Putamen (tissue), 1 donor: ENCODE measurements at regions not wholly inside any gene's neighbourhood (a gene's known extent, or its start where the extent isn't known, plus 50 kb on each side); places are given as distances from the start of the nearest gene placed in this dataset.

Experiments used
- DNase-seq: peaks from one replicate; pipeline ENCODE4 v3.0.0-alpha.2; 2016; ENCODE audit warnings: low spot score

- no peak for DNase-seq
Observed at GRCh38 chr2:122875091-122875865, 1119.8 kb downstream of the TSN start.

- DNase-seq, result no peak
Observed at GRCh38 chr2:122883849-122884248, 1128.4 kb downstream of the TSN start.

GRCh38 chr2:122884889-122885288 is 1129.4 kb downstream of the TSN start:
- DNase-seq, result no peak

GRCh38 chr2:122885436-122885835 is 1130.0 kb downstream of the TSN start:
- DNase-seq, result no peak

GRCh38 chr2:122886479-122887145 is 1131.2 kb downstream of the TSN start:
- no peak for DNase-seq

GRCh38 chr2:122899614-122900013 is 1125.5 kb upstream of the CNTNAP5 start:
- no peak for DNase-seq

- no peak for DNase-seq
Observed at GRCh38 chr2:122905431-122905830, 1119.7 kb upstream of the CNTNAP5 start.

GRCh38 chr2:122908159-122908558 is 1116.9 kb upstream of the CNTNAP5 start:
- DNase-seq, result no peak

GRCh38 chr2:122927197-122927596 is 1097.9 kb upstream of the CNTNAP5 start:
- peak; percentile 62 for DNase-seq

- peak; percentile 2 for DNase-seq
Observed at GRCh38 chr2:122927710-122928557, 1097.2 kb upstream of the CNTNAP5 start.

GRCh38 chr2:122929347-122929746 is 1095.7 kb upstream of the CNTNAP5 start:
- DNase-seq, result no peak

GRCh38 chr2:122935506-122935905 is 1089.6 kb upstream of the CNTNAP5 start:
- DNase-seq, result no peak

- no peak for DNase-seq
Observed at GRCh38 chr2:122939796-122940195, 1085.3 kb upstream of the CNTNAP5 start.

GRCh38 chr2:122949523-122949922 is 1075.6 kb upstream of the CNTNAP5 start:
- no peak for DNase-seq

GRCh38 chr2:122955776-122956175 is 1069.3 kb upstream of the CNTNAP5 start:
- DNase-seq, result no peak

- no peak for DNase-seq
Observed at GRCh38 chr2:122960759-122961641, 1064.1 kb upstream of the CNTNAP5 start.

GRCh38 chr2:122966461-122966860 is 1058.6 kb upstream of the CNTNAP5 start:
- no peak for DNase-seq

- DNase-seq, result no peak
Observed at GRCh38 chr2:122977580-122977979, 1047.5 kb upstream of the CNTNAP5 start.

- no peak for DNase-seq
Observed at GRCh38 chr2:122980671-122981070, 1044.4 kb upstream of the CNTNAP5 start.

GRCh38 chr2:122982936-122983335 is 1042.2 kb upstream of the CNTNAP5 start:
- no peak for DNase-seq

- no peak for DNase-seq
Observed at GRCh38 chr2:122988395-122989221, 1036.5 kb upstream of the CNTNAP5 start.
